ENCODE measurements at regions not wholly inside any gene's neighbourhood (a gene's known extent, or its start where the extent isn't known, plus 50 kb on each side); places are given as distances from the start of the nearest gene placed in this dataset.

DNA sequence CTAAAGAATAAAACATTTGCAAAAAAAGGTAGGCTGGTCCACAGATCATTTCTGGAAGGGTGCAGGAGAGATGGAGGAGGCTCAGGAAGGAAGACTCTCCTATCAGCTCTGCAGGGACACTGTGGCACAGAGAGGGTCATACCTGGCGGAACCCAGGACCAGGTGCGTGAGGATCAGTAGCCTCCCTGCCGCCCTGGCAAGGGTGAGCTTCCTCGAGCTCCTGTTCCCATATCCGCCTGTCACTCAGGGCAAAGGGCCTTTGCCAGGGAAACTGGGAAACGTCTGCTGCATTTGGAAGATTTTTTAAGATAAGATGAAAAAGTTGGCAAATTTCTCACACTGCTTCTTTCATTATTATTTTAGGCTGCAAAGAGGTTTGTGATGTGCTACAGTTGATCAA is 112.1 kb upstream of the TIAM1 start:
- Histone ChIP-seq H3K56ac (replicated peaks; ENCODE audit: insufficient read length, low read depth, low read length) (no peak overlapping the region), H3K9me3 (ENCODE audit: insufficient read depth in 2 of 2, low read depth in 1 of 2, low read length in 1 of 2) (no peaks in the 10 kb centered on the region), H3K18ac (ENCODE audit: extremely low read depth, low read length) (no peak overlapping the region), H2BK120ac (replicated peaks; ENCODE audit: low read depth, low read length) (no peak overlapping the region), H2BK15ac (ENCODE audit: low read length) (no peak overlapping the region), H3K23me2 (ENCODE audit: low read depth, low read length) (no peaks in the 10 kb centered on the region), H3K4ac (replicated peaks; ENCODE audit: insufficient read length, low read depth, low read length) (no peak overlapping the region), H2BK5ac (ENCODE audit: low read depth, low read length) (no peak overlapping the region), H3K79me2 (ENCODE audit: control insufficient read depth in 1 of 2, insufficient read depth in 2 of 2, low read length in 2 of 2) (no peaks in the 10 kb centered on the region), H3K9ac (replicated peaks in 1 of 4; ENCODE audit: extremely low read depth in 1 of 4, low read depth in 3 of 4, low read length in 3 of 4) (no peak overlapping the region), H4K5ac (ENCODE audit: insufficient read length, low read depth, low read length) (no peak overlapping the region), H2AFZ (ENCODE audit: low read length) (no peak overlapping the region), H2AK5ac (ENCODE audit: low read depth, low read length) (no peak overlapping the region), H4K91ac (replicated peaks; ENCODE audit: insufficient read length, low read length) (no peak overlapping the region), H3K14ac (ENCODE audit: insufficient read length) (no peak overlapping the region), H2BK12ac (ENCODE audit: low read depth, low read length) (no peak overlapping the region), H3K36me3 (ENCODE audit: control insufficient read depth in 2 of 4, insufficient read depth in 4 of 4, low read length in 3 of 4) (no peaks in the 10 kb centered on the region), H3K79me1 (ENCODE audit: low read depth, low read length) (no peaks in the 10 kb centered on the region; the same call in 1 of the 2 replicates), H3K4me1 (replicated peaks in 1 of 4; ENCODE audit: control insufficient read depth in 3 of 4, insufficient read depth in 4 of 4, low read length in 3 of 4) (no peaks in the 10 kb centered on the region), H2BK20ac (ENCODE audit: low read length) (no peak overlapping the region), H3K23ac (ENCODE audit: insufficient read length) (no peak overlapping the region), H4K20me1 (replicated peaks in 1 of 2; ENCODE audit: control insufficient read depth in 1 of 2, insufficient read depth in 2 of 2, low read length in 2 of 2) (peaks cover 0 to 2% of the 10 kb centered on the region in 2 experiments), H3K4me3 (ENCODE audit: extremely low read depth in 1 of 4, insufficient read depth in 2 of 4, low read depth in 3 of 4, low read length in 4 of 4) (no peak overlapping the region), H3K27ac (ENCODE audit: low read depth, low read length) (no peak overlapping the region), H3K27me3 (replicated peaks in 1 of 4; ENCODE audit: control insufficient read depth in 3 of 4, extremely low read depth in 1 of 4, insufficient read depth in 3 of 4, low read length in 3 of 4) (no peaks in the 10 kb centered on the region), H3K4me2 (ENCODE audit: insufficient read depth in 1 of 2, low read depth in 2 of 2, low read length in 2 of 2) (no peak overlapping the region), H4K8ac (ENCODE audit: extremely low read depth, insufficient read depth, low read length) (no peak overlapping the region)
- no peak for TF ChIP-seq BACH1 (IDR thresholded peaks at IDR 0.05; ENCODE audit: low read length)
- TF ChIP-seq RBBP5 (IDR thresholded peaks at IDR 0.05; ENCODE audit: borderline replicate concordance, low read depth, low read length), result no peak
- no peak for TF ChIP-seq CBX5 (IDR thresholded peaks at IDR 0.05; ENCODE audit: low read depth, low read length)
- no peak for TF ChIP-seq TBP (IDR thresholded peaks at IDR 0.05; ENCODE audit: low read depth, low read length)
- TF ChIP-seq SP1 (IDR thresholded peaks at IDR 0.05; ENCODE audit: low read depth, low read length), result no peak
- TF ChIP-seq MAFK (IDR thresholded peaks at IDR 0.05; ENCODE audit: low read depth, low read length), result no peak
- no peak for TF ChIP-seq SIN3A (conservative IDR thresholded peaks at IDR 0.05 in 1 of 2, IDR thresholded peaks at IDR 0.05 in 1 of 2; ENCODE audit: low read depth in 1 of 2, low read length in 2 of 2)
- no peak for TF ChIP-seq TCF12 (IDR thresholded peaks at IDR 0.05; ENCODE audit: low read depth, low read length)
- FAIRE-seq (no peak), DNase-seq (ENCODE audit: low read depth in 1 of 2, low spot score in 2 of 2) (no peak)
- ChIA-PET POLR2A (ENCODE audit: partially characterized antibody) (no interaction called here), CTCF (ENCODE audit: partially characterized antibody) (interaction anchor here (0.6 to 6.6 kb wide), 8 partner anchors 13 to 211 kb away, joined by 3 to 50 read pairs (median 4); no protein-coding TSS in a partner anchor)
- 83% methylated on average over 6 of the region's 6 CpGs; no CpG with 5 or more reads in 1 of the 2 experiments for WGBS, 2 experiments (ENCODE audit: extremely low coverage in 1 of 2, insufficient coverage in 1 of 2, insufficient read length in 1 of 2, insufficient replicate concordance in 2 of 2, low coverage in 1 of 2, low lambda C conversion rate in 2 of 2, missing lambda C conversion rate in 1 of 2)
